IMR-90 (cell line): ENCODE measurements at regions not wholly inside any gene's neighbourhood (a gene's known extent, or its start where the extent isn't known, plus 50 kb on each side); places are given as distances from the start of the nearest gene placed in this dataset.

Experiments used
- ATAC-seq: fragments of 200-7000 bp; cut with Tn5 transposase; 2 replicates; pipeline ENCODE4 v1.9.1; 2020; ENCODE audit warnings: low read depth, mild to moderate bottlenecking, moderate library complexity
- BruUV-seq: library from RNA; stranded (reverse); fragments of 400-500 nt; replicated peaks from 2 replicates; lab custom pipeline; 2021; lab: Mats Ljungman, UMichigan
- CTCF ChIA-PET: fragments of 300-600 bp; formaldehyde crosslinking; extraction: SDS; loops from one replicate; lab custom pipeline; 2021; ENCODE audit warnings: antibody characterized with exemption; lab: Yijun Ruan, JAX
- POLR2A ChIA-PET: fragments of 300-600 bp; sonication (Branson Sonifier 250); formaldehyde crosslinking; loops from one replicate; lab custom pipeline; 2022; ENCODE audit warnings: antibody characterized with exemption; ENCODE audit not compliant: unreplicated experiment; lab: Charles Lee
- DNase-seq: peaks from one replicate; pipeline ENCODE4 v3.0.0; 2013
- H2AFZ ChIP-seq: replicated peaks from 2 replicates; pipeline ENCODE3; 2013; ENCODE audit warnings: low read length, mild to moderate bottlenecking; ENCODE audit not compliant: poor library complexity
- H2AK5ac ChIP-seq: 2 replicates; pipeline ENCODE4 v1.6.1; 2013; ENCODE audit warnings: low read depth, low read length, inconsistent platforms
- H2AK9ac ChIP-seq: replicated peaks from 2 replicates; pipeline ENCODE3; 2013; ENCODE audit warnings: mild to moderate bottlenecking, low read depth, low read length, moderate library complexity; ENCODE audit not compliant: poor library complexity
- H2BK120ac ChIP-seq: 2 replicates; pipeline ENCODE4 v1.6.1; 2013; ENCODE audit warnings: low read depth, low read length, inconsistent platforms
- H2BK15ac ChIP-seq: 3 replicates; pipeline ENCODE4 v1.6.1; 2013; ENCODE audit warnings: low read depth, low read length, inconsistent platforms
- H2BK20ac ChIP-seq: 2 replicates; pipeline ENCODE4 v1.6.1; 2013; ENCODE audit warnings: low read depth, mild to moderate bottlenecking, inconsistent platforms, low read length, moderate library complexity
- H2BK5ac ChIP-seq: 2 replicates; pipeline ENCODE4 v1.6.1; 2013; ENCODE audit warnings: mild to moderate bottlenecking, low read depth, low read length, inconsistent platforms; ENCODE audit not compliant: poor library complexity, severe bottlenecking
- H3K14ac ChIP-seq: replicated peaks from 2 replicates; pipeline ENCODE4 v1.6.1; 2013; ENCODE audit warnings: low read depth, low read length, inconsistent platforms
- H3K18ac ChIP-seq: 2 replicates; pipeline ENCODE4 v1.6.1; 2013; ENCODE audit warnings: low read depth, low read length, control low read depth
- H3K23ac ChIP-seq: 2 replicates; pipeline ENCODE4 v1.6.1; 2013; ENCODE audit warnings: low read depth, low read length, inconsistent platforms
- H3K27ac ChIP-seq: 2 replicates; pipeline ENCODE4 v1.5.1; 2013; ENCODE audit warnings: mild to moderate bottlenecking, control low read depth, low read length; ENCODE audit not compliant: insufficient read depth
- H3K27me3 ChIP-seq: 2 replicates; pipeline ENCODE4 v1.6.1; 2013; ENCODE audit warnings: low read length; ENCODE audit not compliant: control insufficient read depth, insufficient read depth
- H3K36me3 ChIP-seq: 2 replicates; pipeline ENCODE4 v1.6.1; 2013; ENCODE audit warnings: low read length, mixed read lengths; ENCODE audit not compliant: control insufficient read depth, insufficient read depth
- H3K4ac ChIP-seq: 2 replicates; pipeline ENCODE4 v1.6.1; 2013; ENCODE audit warnings: low read depth, low read length, inconsistent platforms
- H3K4me1 ChIP-seq: 2 replicates; pipeline ENCODE4 v1.6.1; 2013; ENCODE audit warnings: low read length, mixed read lengths; ENCODE audit not compliant: control insufficient read depth, insufficient read depth
- H3K4me2 ChIP-seq: 2 replicates; pipeline ENCODE4 v1.6.1; 2013; ENCODE audit warnings: low read depth, mild to moderate bottlenecking, control low read depth, low read length, moderate library complexity
- H3K4me3 ChIP-seq: 2 replicates; pipeline ENCODE4 v1.5.1; 2013; ENCODE audit warnings: low read depth, mild to moderate bottlenecking, control low read depth, low read length, moderate library complexity; ENCODE audit not compliant: insufficient read depth
- H3K56ac ChIP-seq: 2 replicates; pipeline ENCODE4 v1.6.1; 2013; ENCODE audit warnings: low read length, inconsistent platforms; ENCODE audit not compliant: insufficient read depth; ENCODE audit errors: extremely low read depth
- H3K79me1 ChIP-seq, 2 experiments: 2 replicates each; pipeline ENCODE4 v1.6.1; 2013; ENCODE audit warnings: low read length in 2 of 2, inconsistent platforms in 1 of 2, low read depth in 1 of 2
- H3K9ac ChIP-seq: 2 replicates; pipeline ENCODE4 v1.6.1; 2013; ENCODE audit warnings: low read depth, low read length, control low read depth
- H3K9me1 ChIP-seq: 2 replicates; pipeline ENCODE4 v1.6.1; 2013; ENCODE audit warnings: low read length, inconsistent platforms; ENCODE audit not compliant: insufficient read depth
- H3K9me3 ChIP-seq: 2 replicates; pipeline ENCODE4 v1.6.1; 2013; ENCODE audit warnings: low read length; ENCODE audit not compliant: control insufficient read depth, insufficient read depth
- H4K20me1 ChIP-seq: 2 replicates; pipeline ENCODE4 v1.6.1; 2013; ENCODE audit warnings: low read length, inconsistent platforms; ENCODE audit not compliant: insufficient read depth
- H4K5ac ChIP-seq: 2 replicates; pipeline ENCODE4 v1.6.1; 2013; ENCODE audit warnings: mild to moderate bottlenecking, low read depth, low read length, control low read depth
- H4K8ac ChIP-seq, 2 experiments: 2 replicates each; pipeline ENCODE4 v1.6.1; 2013; ENCODE audit warnings: low read depth in 2 of 2, low read length in 2 of 2, control low read depth in 1 of 2, inconsistent platforms in 1 of 2
- H4K91ac ChIP-seq: 2 replicates; pipeline ENCODE4 v1.6.1; 2013; ENCODE audit warnings: low read depth, low read length, inconsistent platforms; ENCODE audit not compliant: insufficient read depth
- BHLHE40 ChIP-seq: fragments of 150-350 bp; IDR thresholded peaks from 2 replicates; pipeline ENCODE4 v1.6.1; 2016; ENCODE audit warnings: mild to moderate bottlenecking, low read depth, low read length
- CEBPB ChIP-seq: IDR thresholded peaks from 2 replicates; pipeline ENCODE4 v1.6.1; 2012; ENCODE audit warnings: low read depth, low read length, improper control_type of control experiment
- CHD1 ChIP-seq: IDR thresholded peaks from 2 replicates; pipeline ENCODE4 v1.6.1; 2012; ENCODE audit warnings: low read depth, low read length, improper control_type of control experiment
- CTCF ChIP-seq: conservative IDR thresholded peaks from 2 replicates; pipeline ENCODE4 v1.5.1; 2012; ENCODE audit warnings: mild to moderate bottlenecking, low read depth, low read length, improper control_type of control experiment
- ELK1 ChIP-seq: fragments of 150-350 bp; IDR thresholded peaks from 2 replicates; pipeline ENCODE4 v1.6.1; 2016; ENCODE audit warnings: low read depth, mild to moderate bottlenecking, low read length, moderate library complexity, borderline replicate concordance
- FOS ChIP-seq: fragments of 150-350 bp; IDR thresholded peaks from 2 replicates; pipeline ENCODE4 v1.6.1; 2016; ENCODE audit warnings: low read depth, low read length
- MAFK ChIP-seq: IDR thresholded peaks from 2 replicates; pipeline ENCODE4 v1.6.1; 2012; ENCODE audit warnings: low read depth, low read length, improper control_type of control experiment
- MAZ ChIP-seq: IDR thresholded peaks from 2 replicates; pipeline ENCODE4 v1.6.1; 2012; ENCODE audit warnings: low read depth, mild to moderate bottlenecking, low read length, improper control_type of control experiment, moderate library complexity, borderline replicate concordance
- MXI1 ChIP-seq: IDR thresholded peaks from 2 replicates; pipeline ENCODE4 v1.6.1; 2012; ENCODE audit warnings: low read depth, mild to moderate bottlenecking, low read length, moderate library complexity, borderline replicate concordance
- POLR2A ChIP-seq: IDR thresholded peaks from 2 replicates; pipeline ENCODE4 v1.6.1; 2012; ENCODE audit warnings: mild to moderate bottlenecking, low read depth, low read length
- RAD21 ChIP-seq: IDR thresholded peaks from 2 replicates; pipeline ENCODE4 v1.6.1; 2012; ENCODE audit warnings: low read length, improper control_type of control experiment
- RCOR1 ChIP-seq: IDR thresholded peaks from 2 replicates; pipeline ENCODE4 v1.6.1; 2012; ENCODE audit warnings: mild to moderate bottlenecking, low read length, improper control_type of control experiment; ENCODE audit not compliant: insufficient replicate concordance
- SMC3 ChIP-seq: fragments of 150-350 bp; IDR thresholded peaks from 2 replicates; pipeline ENCODE4 v1.6.1; 2016; ENCODE audit warnings: low read depth, mild to moderate bottlenecking, antibody characterized with exemption, low read length, moderate library complexity
- USF2 ChIP-seq: fragments of 150-350 bp; IDR thresholded peaks from 2 replicates; pipeline ENCODE4 v1.6.1; 2017; ENCODE audit warnings: mild to moderate bottlenecking, antibody characterized with exemption, low read length, low read depth
- WGBS, 2 experiments: methylation state at CpG; one replicate each; pipeline versions ENCODE4 v1.1.5 to v1.1.7; 2013; ENCODE audit warnings: missing lambda C conversion rate in 2 of 2; ENCODE audit not compliant: insufficient read length in 1 of 2; ENCODE audit errors: extremely low coverage in 2 of 2; 5-methylcytosine and 5-hydroxymethylcytosine counted together
- dilution Hi-C: fragments of 300-500 bp; cut with HindIII; formaldehyde crosslinking; loops from one replicate; pipeline ENCODE4 v1.14.3; 2018; ENCODE audit warnings: low sequenced_read_pairs; ENCODE audit not compliant: unreplicated experiment
- in situ Hi-C: fragments of 300-500 bp; cut with MboI; formaldehyde crosslinking; loops from 3 replicates; pipeline ENCODE4 v1.14.3; 2019; ENCODE audit warnings: low sequenced_read_pairs, inconsistent platforms, mixed read lengths
- intact Hi-C: fragments of 100-400 bp; cut with micrococcal nuclease; formaldehyde crosslinking; loops from 2 replicates; pipeline ENCODE4 v1.10.0; 2022

GRCh38 chr10:60439641-60440040 is 50.0 kb upstream of the ANK3 start:
- Histone ChIP-seq H3K4ac (no peak overlapping the region), H2AFZ (no peak overlapping the region), H2AK5ac (no peak overlapping the region), H4K20me1 (no peaks in the 10 kb centered on the region), H4K91ac (no peak overlapping the region), H3K36me3 (no peaks in the 10 kb centered on the region), H2AK9ac (no peak overlapping the region), H3K9me1 (no peaks in the 10 kb centered on the region), H3K27ac (no peak overlapping the region), H4K5ac (no peak overlapping the region), H3K4me2 (no peak overlapping the region), H3K4me1 (no peaks in the 10 kb centered on the region), H3K9ac (no peak overlapping the region), H3K9me3 (no peaks in the 10 kb centered on the region), H3K4me3 (no peak overlapping the region), H3K27me3 (peaks cover 2% of the 10 kb centered on the region; the same call in 1 of the 2 replicates), H4K8ac (no peak overlapping the region), H2BK20ac (no peak overlapping the region), H3K18ac (no peak overlapping the region), H2BK15ac (no peak overlapping the region), H2BK5ac (no peak overlapping the region), H2BK120ac (no peak overlapping the region), H3K14ac (no peak overlapping the region), H3K79me1 (no peaks in the 10 kb centered on the region), H3K23ac (no peak overlapping the region), H3K56ac (no peak overlapping the region)
- ChIA-PET POLR2A (no interaction called here), CTCF (no interaction called here)
- intact Hi-C loops (loop anchor here (5.0 kb wide), 1 partner anchor 523 kb away; no protein-coding TSS in a partner anchor), in situ Hi-C loops (loop anchor here (5.0 to 25.0 kb wide), 5 partner anchors 208 to 802 kb away; no protein-coding TSS in a partner anchor), dilution Hi-C loops (no loop called here)
- BruUV-seq: no TSS peak
- ATAC-seq: no peak
- DNase-seq: no peak
- no peak for TF ChIP-seq CEBPB
- no peak for TF ChIP-seq USF2
- no peak for TF ChIP-seq FOS
- TF ChIP-seq ELK1: no peak
- no peak for TF ChIP-seq MAFK
- TF ChIP-seq MAZ: no peak
- TF ChIP-seq MXI1: no peak
- TF ChIP-seq CTCF: no peak
- no peak for TF ChIP-seq RCOR1
- no peak for TF ChIP-seq POLR2A
- no peak for TF ChIP-seq BHLHE40
- TF ChIP-seq SMC3: no peak
- no peak for TF ChIP-seq RAD21
- no peak for TF ChIP-seq CHD1
- no CpG with 5 or more reads among the region's 2 CpGs for WGBS, 2 experiments
